SK-N-SH treated with all-trans-retinoic acid at 6 μM for 48 hours (cell line): ENCODE measurements at regions not wholly inside any gene's neighbourhood (a gene's known extent, or its start where the extent isn't known, plus 50 kb on each side); places are given as distances from the start of the nearest gene placed in this dataset.

Source experiments
- ARNTL ChIP-seq: fragments of 450-650 bp; formaldehyde crosslinking; IDR thresholded peaks from 2 replicates; pipeline ENCODE4 v1.5.0; 2020; ENCODE audit warnings: low read depth, mild to moderate bottlenecking, moderate library complexity, borderline replicate concordance
- BACH2 ChIP-seq: fragments of 250-450 bp; sonication (Bioruptor Pico); IDR thresholded peaks from 2 replicates; pipeline ENCODE4 v1.9.0; 2021; ENCODE audit warnings: mild to moderate bottlenecking, borderline replicate concordance
- CREB5 ChIP-seq: fragments of 250-450 bp; sonication (Bioruptor Pico); IDR thresholded peaks from 2 replicates; pipeline ENCODE4 v1.5.1; 2020; ENCODE audit warnings: low read depth, mild to moderate bottlenecking, moderate library complexity
- ISL1 ChIP-seq: fragments of 250-450 bp; sonication (Bioruptor Pico); IDR thresholded peaks from 2 replicates; pipeline ENCODE4 v2.1.2; 2022; ENCODE audit warnings: mild to moderate bottlenecking, moderate library complexity
- OSR1 ChIP-seq: fragments of 250-450 bp; sonication (Bioruptor Pico); IDR thresholded peaks from 2 replicates; pipeline ENCODE4 v1.8.0; 2022; ENCODE audit warnings: moderate library complexity, mild to moderate bottlenecking, inconsistent platforms
- RARB ChIP-seq: fragments of 250-450 bp; sonication (Bioruptor Pico); IDR thresholded peaks from 2 replicates; pipeline ENCODE4 v1.8.0; 2021; ENCODE audit warnings: mild to moderate bottlenecking, moderate library complexity
- TCF4 ChIP-seq: fragments of 250-450 bp; sonication (Bioruptor Pico); IDR thresholded peaks from 2 replicates; pipeline ENCODE4 v1.8.0; 2021; ENCODE audit warnings: mild to moderate bottlenecking, moderate library complexity, borderline replicate concordance
- ZC3H10 ChIP-seq: fragments of 250-450 bp; sonication (Bioruptor Pico); IDR thresholded peaks from 2 replicates; pipeline ENCODE4 v1.5.1; 2021; ENCODE audit warnings: mild to moderate bottlenecking, moderate library complexity
- ZFP3 ChIP-seq: fragments of 250-450 bp; sonication (Bioruptor Pico); IDR thresholded peaks from 2 replicates; pipeline ENCODE4 v1.5.0; 2020; ENCODE audit warnings: mild to moderate bottlenecking, moderate library complexity
- ZNF565 ChIP-seq: fragments of 450-650 bp; formaldehyde crosslinking; conservative IDR thresholded peaks from 2 replicates; pipeline ENCODE4 v1.5.0; 2020; ENCODE audit warnings: low read depth, mild to moderate bottlenecking, moderate library complexity
- TF ChIP-seq, protein P1 (sequence below): fragments of 250-450 bp; sonication (Bioruptor Pico); IDR thresholded peaks from 2 replicates; pipeline ENCODE4 v1.8.0; 2020; ENCODE audit warnings: mild to moderate bottlenecking, moderate library complexity, borderline replicate concordance
- TF ChIP-seq, protein P2 (sequence below): fragments of 250-450 bp; sonication (Bioruptor Pico); IDR thresholded peaks from 2 replicates; pipeline ENCODE4 v1.5.1; 2021; ENCODE audit warnings: mild to moderate bottlenecking, moderate library complexity

DNA sequence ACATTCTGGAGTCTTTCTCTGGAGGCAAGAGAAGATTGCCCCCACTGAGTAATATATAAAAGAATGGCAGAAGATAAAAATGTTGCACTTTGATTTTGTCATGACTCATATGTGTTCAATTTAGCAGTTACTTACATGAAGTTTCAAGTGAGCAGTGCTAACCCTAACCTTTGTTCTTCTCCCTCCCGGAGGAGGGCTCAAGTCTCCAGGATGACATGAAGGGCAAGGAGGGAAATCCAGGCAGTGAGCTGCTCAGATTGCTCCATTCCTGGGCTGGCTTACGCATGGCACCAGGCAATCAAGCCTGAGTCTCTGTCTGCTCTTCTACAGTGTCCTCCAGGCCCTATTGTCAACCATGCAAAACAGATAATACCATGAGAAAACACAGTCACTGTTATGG is 322.3 kb downstream of the DUSP6 start:
- no peak for TF ChIP-seq BACH2 (CRISPR knock-in tag)
- no peak for TF ChIP-seq RARB (CRISPR knock-in tag)
- no peak for TF ChIP-seq ISL1 (CRISPR knock-in tag)
- TF ChIP-seq, protein P1, sequence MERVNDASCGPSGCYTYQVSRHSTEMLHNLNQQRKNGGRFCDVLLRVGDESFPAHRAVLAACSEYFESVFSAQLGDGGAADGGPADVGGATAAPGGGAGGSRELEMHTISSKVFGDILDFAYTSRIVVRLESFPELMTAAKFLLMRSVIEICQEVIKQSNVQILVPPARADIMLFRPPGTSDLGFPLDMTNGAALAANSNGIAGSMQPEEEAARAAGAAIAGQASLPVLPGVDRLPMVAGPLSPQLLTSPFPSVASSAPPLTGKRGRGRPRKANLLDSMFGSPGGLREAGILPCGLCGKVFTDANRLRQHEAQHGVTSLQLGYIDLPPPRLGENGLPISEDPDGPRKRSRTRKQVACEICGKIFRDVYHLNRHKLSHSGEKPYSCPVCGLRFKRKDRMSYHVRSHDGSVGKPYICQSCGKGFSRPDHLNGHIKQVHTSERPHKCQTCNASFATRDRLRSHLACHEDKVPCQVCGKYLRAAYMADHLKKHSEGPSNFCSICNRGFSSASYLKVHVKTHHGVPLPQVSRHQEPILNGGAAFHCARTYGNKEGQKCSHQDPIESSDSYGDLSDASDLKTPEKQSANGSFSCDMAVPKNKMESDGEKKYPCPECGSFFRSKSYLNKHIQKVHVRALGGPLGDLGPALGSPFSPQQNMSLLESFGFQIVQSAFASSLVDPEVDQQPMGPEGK (CRISPR knock-in tag) = no peak
- TF ChIP-seq TCF4 (CRISPR knock-in tag) = no peak
- TF ChIP-seq OSR1 (CRISPR knock-in tag) = no peak
- no peak for TF ChIP-seq ARNTL (CRISPR knock-in tag)
- no peak for TF ChIP-seq ZNF565 (CRISPR knock-in tag)
- no peak for TF ChIP-seq ZC3H10 (CRISPR knock-in tag)
- TF ChIP-seq, protein P2, sequence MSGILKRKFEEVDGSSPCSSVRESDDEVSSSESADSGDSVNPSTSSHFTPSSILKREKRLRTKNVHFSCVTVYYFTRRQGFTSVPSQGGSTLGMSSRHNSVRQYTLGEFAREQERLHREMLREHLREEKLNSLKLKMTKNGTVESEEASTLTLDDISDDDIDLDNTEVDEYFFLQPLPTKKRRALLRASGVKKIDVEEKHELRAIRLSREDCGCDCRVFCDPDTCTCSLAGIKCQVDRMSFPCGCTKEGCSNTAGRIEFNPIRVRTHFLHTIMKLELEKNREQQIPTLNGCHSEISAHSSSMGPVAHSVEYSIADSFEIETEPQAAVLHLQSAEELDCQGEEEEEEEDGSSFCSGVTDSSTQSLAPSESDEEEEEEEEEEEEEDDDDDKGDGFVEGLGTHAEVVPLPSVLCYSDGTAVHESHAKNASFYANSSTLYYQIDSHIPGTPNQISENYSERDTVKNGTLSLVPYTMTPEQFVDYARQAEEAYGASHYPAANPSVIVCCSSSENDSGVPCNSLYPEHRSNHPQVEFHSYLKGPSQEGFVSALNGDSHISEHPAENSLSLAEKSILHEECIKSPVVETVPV (CRISPR knock-in tag) = no peak
- TF ChIP-seq ZFP3 (CRISPR knock-in tag) = no peak
- TF ChIP-seq CREB5 = no peak
